Panc1 (cell line): ENCODE measurements at regions not wholly inside any gene's neighbourhood (a gene's known extent, or its start where the extent isn't known, plus 50 kb on each side); places are given as distances from the start of the nearest gene placed in this dataset.

Experiments
- POLR2AphosphoS5 ChIP-seq: IDR thresholded peaks from 2 replicates; pipeline ENCODE4 v1.6.1; 2012; ENCODE audit warnings: mild to moderate bottlenecking, low read depth, low read length, moderate library complexity
- SIN3A ChIP-seq: IDR thresholded peaks from 2 replicates; pipeline ENCODE4 v1.6.1; 2012; ENCODE audit warnings: low read depth, mild to moderate bottlenecking, low read length, moderate library complexity, borderline replicate concordance; ENCODE audit not compliant: insufficient read depth
- TF ChIP-seq, protein P1 (sequence below): fragments of 450-650 bp; IDR thresholded peaks from 2 replicates; pipeline ENCODE4 v1.5.1; 2017; ENCODE audit warnings: mild to moderate bottlenecking

DNA sequence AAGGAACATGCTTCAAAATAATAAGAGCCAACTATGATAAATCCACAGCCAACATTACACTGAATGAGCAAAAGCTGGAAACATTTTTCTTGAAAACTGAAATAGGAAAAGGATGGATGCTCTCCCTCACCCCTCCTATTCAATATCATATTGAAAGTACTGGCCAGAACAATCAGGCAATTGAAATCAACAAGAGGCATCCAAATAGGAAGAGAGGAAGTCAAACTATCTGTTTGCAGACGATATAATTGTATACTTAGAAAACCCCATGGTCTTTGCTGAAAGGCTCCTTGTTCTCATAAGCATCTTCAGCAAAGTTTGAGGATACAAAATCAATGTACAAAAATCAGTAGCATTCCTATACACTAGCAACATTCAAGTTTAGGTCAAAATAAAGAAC lies 1562.5 kb upstream of the ADGRL3 start:
- TF ChIP-seq, protein P1, sequence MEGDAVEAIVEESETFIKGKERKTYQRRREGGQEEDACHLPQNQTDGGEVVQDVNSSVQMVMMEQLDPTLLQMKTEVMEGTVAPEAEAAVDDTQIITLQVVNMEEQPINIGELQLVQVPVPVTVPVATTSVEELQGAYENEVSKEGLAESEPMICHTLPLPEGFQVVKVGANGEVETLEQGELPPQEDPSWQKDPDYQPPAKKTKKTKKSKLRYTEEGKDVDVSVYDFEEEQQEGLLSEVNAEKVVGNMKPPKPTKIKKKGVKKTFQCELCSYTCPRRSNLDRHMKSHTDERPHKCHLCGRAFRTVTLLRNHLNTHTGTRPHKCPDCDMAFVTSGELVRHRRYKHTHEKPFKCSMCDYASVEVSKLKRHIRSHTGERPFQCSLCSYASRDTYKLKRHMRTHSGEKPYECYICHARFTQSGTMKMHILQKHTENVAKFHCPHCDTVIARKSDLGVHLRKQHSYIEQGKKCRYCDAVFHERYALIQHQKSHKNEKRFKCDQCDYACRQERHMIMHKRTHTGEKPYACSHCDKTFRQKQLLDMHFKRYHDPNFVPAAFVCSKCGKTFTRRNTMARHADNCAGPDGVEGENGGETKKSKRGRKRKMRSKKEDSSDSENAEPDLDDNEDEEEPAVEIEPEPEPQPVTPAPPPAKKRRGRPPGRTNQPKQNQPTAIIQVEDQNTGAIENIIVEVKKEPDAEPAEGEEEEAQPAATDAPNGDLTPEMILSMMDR: no peak
- TF ChIP-seq POLR2AphosphoS5 (no peak), SIN3A (no peak)
